ENCODE measurements at regions not wholly inside any gene's neighbourhood (a gene's known extent, or its start where the extent isn't known, plus 50 kb on each side); places are given as distances from the start of the nearest gene placed in this dataset.
A peak's percentile ranks its signal among the peaks of the same experiment; 100 is the strongest.

- no peak for DNase-seq (ENCODE audit: low spot score)
- intact Hi-C loops (cut with DNase I), result no loop called here
These were observed 514.4 kb downstream of the MBD2 start for GRCh38 chr18:53710080-53710479.

- intact Hi-C loops (cut with DNase I), result no loop called here
- DNase-seq (ENCODE audit: low spot score), result no peak
These were observed 522.0 kb downstream of the MBD2 start for GRCh38 chr18:53702480-53702879.

GRCh38 chr18:53701697-53702096 lies 522.8 kb downstream of the MBD2 start:
- no peak for DNase-seq (ENCODE audit: low spot score)
- intact Hi-C loops (cut with DNase I), result no loop called here

DNA sequence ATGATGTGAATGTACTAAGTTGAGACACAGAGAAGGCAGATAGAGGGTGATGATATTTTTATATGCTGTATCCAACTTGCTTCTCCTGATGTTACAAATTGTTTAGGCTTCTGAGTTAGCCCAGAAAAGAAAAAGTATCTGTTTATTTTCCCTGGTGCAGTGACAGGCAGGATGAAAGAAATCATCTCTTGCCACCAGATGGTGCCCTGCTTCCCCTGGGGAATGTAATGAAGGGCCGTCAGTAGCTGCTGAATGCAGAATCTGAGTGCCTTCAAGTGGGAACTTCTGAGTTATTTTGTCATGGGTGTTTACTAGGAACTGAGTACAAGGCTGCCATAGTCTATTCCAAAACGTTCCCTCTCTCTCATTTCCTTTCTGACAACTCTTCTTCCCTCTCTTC lies 525.6 kb downstream of the MBD2 start:
- no peak for DNase-seq (ENCODE audit: low spot score)
- intact Hi-C loops (cut with DNase I), result no loop called here

DNA sequence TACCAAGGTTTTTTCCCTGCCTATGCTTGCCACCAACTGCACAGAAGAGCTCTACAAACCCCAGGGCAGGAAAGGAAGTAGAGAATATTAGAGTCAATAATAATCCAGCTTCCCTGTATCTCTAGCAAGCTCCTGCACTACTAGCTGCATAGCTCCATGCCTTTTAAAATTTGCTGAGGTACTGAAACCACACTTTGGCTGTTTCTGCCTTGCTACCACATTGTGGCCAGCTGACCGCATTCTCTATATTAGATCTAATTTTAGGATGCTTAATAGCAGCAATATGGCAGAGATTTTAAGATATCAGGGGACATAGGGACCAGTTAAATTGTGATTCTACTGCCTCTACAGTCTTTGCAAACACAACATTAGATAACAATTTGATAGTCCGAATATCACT lies 534.6 kb downstream of the MBD2 start:
- no peak for DNase-seq (ENCODE audit: low spot score)
- intact Hi-C loops (cut with DNase I), result no loop called here

GRCh38 chr18:53686965-53687364 lies 537.5 kb downstream of the MBD2 start:
- no peak for DNase-seq (ENCODE audit: low spot score)
- intact Hi-C loops (cut with DNase I), result no loop called here

DNA sequence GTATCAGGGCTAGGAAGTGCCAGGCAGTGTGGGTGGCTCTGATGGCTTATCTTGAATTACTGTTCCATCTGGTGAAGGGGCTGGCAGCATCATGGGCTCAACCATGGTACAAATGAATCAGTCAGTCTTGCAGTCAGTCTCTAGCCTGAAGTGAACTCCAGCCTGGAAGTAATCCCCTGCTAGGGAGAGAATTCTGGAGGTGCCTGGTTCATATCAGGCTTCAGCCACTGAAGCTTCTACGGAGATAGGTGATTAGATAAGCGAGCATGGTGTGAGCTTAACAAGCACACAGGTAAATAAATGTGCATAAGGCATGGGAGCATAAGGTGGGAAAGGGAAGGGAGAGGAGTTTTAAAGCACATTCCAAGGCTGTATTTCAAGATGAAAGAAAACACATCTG lies 541.7 kb downstream of the MBD2 start:
- DNase-seq (ENCODE audit: low spot score), result no peak
- intact Hi-C loops (cut with DNase I), result no loop called here

DNA sequence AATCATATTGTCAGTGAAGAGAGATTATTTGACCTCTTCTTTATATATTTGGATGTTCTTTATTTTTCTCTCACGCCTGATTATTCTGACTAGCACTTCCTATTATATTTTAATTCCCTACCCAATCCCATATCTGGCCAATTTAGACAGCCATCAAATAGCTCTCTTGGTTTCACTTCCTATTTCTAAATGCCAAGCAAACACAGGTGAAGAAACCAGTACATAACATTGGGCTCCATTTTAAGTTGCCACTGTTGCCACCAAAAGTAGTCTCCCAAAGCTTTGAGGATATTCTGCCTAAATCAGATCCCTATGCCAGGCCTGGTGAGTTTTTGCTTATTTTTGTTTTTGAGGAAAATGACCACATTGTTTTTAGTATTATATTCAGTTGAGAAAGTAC lies 547.0 kb downstream of the MBD2 start:
- DNase-seq (ENCODE audit: low spot score), result no peak
- intact Hi-C loops (cut with DNase I), result no loop called here

DNA sequence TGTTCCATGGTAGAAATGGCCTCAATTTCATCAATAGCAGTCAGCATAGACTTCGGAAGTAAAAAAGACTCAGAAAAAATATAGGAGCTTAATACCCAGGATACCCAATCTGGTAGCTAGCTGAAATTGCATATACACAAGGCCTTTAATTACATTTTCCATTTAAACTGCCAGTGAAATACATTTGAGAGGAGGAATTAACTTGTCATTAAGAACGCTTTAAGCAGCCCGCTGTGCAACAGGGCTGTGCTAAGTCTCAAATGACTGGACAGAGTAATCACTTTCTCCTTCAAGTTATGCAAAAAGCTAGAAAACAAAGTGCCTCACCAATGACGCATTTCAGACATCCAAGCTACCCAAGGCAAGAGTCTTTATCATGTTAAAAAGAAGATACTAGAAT lies 558.8 kb downstream of the MBD2 start:
- intact Hi-C loops (cut with DNase I), result no loop called here
- no peak for DNase-seq (ENCODE audit: low spot score)

DNA sequence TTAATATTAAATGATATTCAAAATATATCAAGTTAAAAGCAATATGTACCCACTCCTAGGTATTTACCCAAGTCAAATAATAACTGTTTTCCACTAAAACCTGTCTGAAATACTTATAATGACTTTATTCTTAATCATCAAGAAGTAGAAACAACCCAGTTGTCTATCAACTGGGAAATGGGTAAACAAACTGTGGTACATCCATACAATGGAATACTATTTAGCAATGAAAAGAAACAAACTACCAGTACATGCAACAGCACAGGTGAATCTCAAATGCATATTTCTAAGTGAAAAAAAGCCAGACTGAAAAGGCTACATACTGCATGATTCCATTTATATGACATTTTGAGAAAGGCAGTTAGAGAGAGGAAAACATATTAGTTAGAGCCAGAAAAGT lies 559.9 kb downstream of the MBD2 start:
- intact Hi-C loops (cut with DNase I), result no loop called here

GRCh38 chr18:53660306-53660705 lies 564.2 kb downstream of the MBD2 start:
- no peak for DNase-seq (ENCODE audit: low spot score)
- intact Hi-C loops (cut with DNase I), result no loop called here

More for the DNA sequence above, 559.9 kb downstream of the MBD2 start:
- DNase-seq (ENCODE audit: low spot score), result no peak

DNA sequence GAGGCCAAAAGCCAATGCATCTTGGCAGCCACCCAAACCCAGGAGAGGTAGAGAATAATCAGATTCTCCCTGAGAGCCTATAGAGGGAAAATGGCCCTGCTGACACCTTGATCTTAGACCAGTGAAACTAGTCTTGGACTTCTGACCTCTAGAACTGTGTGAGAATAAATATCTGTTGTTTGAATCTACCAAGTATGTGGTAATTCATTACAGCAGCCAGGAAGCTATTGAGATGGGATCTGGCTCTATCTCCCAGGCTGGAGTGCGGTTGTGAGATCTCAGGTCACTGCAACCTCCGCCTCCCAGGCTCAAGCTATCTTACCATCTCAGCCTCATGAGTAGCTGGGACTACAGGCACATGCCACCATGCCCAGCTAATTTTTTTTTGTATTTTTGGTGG lies 567.2 kb downstream of the MBD2 start:
- DNase-seq (ENCODE audit: low spot score), result no peak
- intact Hi-C loops (cut with DNase I), result no loop called here

GRCh38 chr18:53649621-53650020 lies 574.8 kb downstream of the MBD2 start:
- intact Hi-C loops (cut with DNase I), result no loop called here
- DNase-seq (ENCODE audit: low spot score), result no peak

DNA sequence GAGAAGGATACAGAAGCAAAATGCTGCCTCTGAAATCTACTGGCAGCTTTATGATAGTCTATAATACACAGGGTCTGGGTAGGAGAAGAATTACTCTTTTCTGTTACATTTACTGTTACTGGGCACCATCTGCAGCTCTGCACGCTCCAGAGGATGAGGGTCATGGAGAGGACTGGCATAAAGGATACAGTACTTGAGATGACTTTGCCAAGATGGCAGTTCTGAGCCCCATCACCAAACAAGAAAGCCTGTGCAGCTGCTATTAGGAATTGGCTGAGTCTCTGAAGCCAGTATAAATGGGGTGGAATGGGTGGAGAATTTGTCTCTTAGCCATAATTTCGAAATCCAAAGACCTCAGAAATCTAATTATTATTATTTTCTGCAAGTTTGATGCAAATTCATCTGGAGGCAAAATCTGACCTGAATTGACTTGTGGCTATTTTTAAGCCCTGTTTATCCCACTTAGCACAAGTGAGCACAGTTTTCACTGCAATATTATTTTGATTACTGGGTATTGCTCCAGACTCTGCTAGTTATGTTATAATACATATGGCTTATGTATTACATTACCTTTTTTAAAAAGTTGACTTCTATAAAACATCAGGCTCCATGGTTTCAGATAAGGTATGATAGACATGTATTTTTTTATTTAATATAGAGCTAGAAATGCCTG lies 579.5 kb downstream of the MBD2 start:
- DNase-seq (ENCODE audit: low spot score), result no peak
- intact Hi-C loops (cut with DNase I), result loop anchor here in 1 of 2 donors (5.0 kb wide), 1 partner anchor 1297 kb away; no protein-coding TSS in a partner anchor

DNA sequence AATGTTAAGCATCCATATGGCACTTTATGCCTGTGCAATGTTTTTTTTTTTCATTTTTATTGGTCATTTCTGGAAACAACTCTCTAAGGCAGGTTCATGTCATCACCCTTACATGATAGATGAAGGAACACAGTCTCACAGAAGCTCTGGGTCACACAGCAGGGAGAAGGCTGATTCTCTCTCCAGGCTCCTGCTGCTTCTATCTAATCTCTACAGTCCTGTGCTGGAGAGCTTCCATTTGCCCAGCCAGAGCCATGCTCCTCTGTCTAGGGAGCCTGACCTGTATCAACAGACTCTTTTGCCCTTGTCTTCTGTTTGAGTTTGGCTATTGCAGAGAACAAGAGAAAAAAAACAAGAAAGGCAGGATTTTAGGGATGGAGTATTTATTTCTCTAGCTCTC lies 584.8 kb downstream of the MBD2 start:
- intact Hi-C loops (cut with DNase I), result loop anchor here in 1 of 2 donors (5.0 kb wide), 1 partner anchor 1303 kb away; no protein-coding TSS in a partner anchor
- no peak for DNase-seq (ENCODE audit: low spot score)

DNA sequence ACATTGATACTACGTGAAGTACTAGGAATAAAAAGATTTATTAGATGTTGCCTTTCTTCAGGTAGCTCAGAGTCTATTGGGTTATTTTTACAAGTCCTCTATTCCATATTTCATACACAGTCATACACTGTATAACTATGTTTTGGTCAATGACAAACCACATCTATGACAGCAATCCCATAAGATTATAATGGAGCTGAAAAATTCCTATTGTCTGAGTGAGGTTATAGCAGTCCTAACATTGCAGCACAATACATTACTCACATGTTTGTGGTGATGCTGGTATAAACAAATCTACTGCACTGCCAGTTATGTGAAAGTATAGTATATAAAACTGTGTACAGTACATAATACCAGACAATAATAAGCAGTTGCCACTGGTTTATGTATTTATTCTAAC lies 595.1 kb downstream of the MBD2 start:
- DNase-seq (ENCODE audit: low spot score), result no peak
- intact Hi-C loops (cut with DNase I), result no loop called here

DNA sequence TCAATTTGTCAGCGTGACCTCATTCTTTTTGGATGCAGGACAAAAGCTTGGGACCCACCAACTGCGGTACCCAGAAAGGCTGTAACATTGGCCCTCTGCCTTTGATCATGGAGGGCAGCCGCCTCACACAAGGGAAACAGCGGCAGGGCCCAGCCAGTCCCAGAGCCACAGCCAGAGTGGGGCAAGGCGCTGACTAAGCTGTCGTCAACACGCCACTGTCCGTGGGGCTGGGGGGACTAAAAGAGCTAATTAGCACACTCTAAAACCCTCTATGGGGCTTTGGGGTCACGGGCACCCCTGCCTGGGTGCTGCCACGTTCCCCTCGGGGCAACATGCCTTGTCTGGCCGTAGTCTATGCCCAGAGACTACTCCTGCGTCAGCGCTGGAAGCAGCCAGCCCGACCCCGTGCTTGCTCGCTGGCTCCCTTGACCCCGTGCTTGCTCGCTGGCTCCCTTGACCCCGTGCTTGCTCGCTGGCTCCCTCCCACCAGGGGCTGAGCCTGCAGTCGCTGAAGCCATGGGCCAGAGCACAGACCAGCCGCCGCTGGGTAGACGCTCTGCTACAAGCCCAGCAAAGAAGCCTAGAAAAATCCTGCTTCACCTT lies 598.4 kb downstream of the MBD2 start:
- intact Hi-C loops (cut with DNase I), result no loop called here
- DNase-seq (ENCODE audit: low spot score), result peak; percentile 64

DNA sequence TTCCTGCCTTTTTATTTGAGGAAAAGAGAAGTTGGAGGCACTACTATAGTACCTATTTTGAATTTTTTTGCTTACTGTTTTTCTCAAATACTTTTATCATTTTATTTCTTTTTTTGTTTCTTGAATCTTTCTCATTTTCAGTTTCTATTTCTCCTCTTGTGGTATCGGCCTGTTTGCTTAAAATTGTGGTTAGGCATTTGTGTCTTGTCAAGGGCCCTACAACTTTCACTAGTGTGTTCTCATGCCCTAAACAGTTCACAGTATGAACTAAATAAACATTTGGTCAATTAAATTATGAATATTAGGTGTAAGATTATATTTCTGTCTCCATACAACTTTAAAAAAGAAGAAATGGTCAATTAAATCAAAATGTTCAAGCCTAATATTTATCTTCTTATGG lies 613.5 kb downstream of the MBD2 start:
- no peak for DNase-seq (ENCODE audit: low spot score)
- intact Hi-C loops (cut with DNase I), result no loop called here

GRCh38 chr18:53606792-53607191 lies 617.7 kb downstream of the MBD2 start:
- intact Hi-C loops (cut with DNase I), result no loop called here
- no peak for DNase-seq (ENCODE audit: low spot score)

- intact Hi-C loops (cut with DNase I), result no loop called here
- DNase-seq (ENCODE audit: low spot score), result no peak
These were observed 619.3 kb downstream of the MBD2 start for GRCh38 chr18:53605198-53605597.

- intact Hi-C loops (cut with DNase I), result no loop called here
- DNase-seq (ENCODE audit: low spot score), result no peak
These were observed 621.2 kb downstream of the MBD2 start for GRCh38 chr18:53603276-53603675.

Data from posterior vena cava (tissue), 2 donors.